NCI-H510A (cell line): ENCODE measurements at regions not wholly inside any gene's neighbourhood (a gene's known extent, or its start where the extent isn't known, plus 50 kb on each side); places are given as distances from the start of the nearest gene placed in this dataset.
"Not testable (repeated sequence)": the region's sequence is repeated elsewhere in the genome, so short reads cannot be mapped to it uniquely, and the experiment has no call there.

Experiments
- DNase-seq: peaks from one replicate; lab custom pipeline; 2025; lab: John Stamatoyannopoulos, UW

GRCh38 chr9:101977614-101978210, 239.3 kb upstream of the GRIN3A start:
- no peak for DNase-seq

GRCh38 chr9:101970609-101971008, 232.2 kb upstream of the GRIN3A start:
- no peak for DNase-seq

- DNase-seq = no peak
Observed at GRCh38 chr9:101968392-101968791, 229.9 kb upstream of the GRIN3A start.

GRCh38 chr9:101966691-101967090, 228.2 kb upstream of the GRIN3A start:
- no peak for DNase-seq

GRCh38 chr9:101957705-101958104, 219.3 kb upstream of the GRIN3A start:
- DNase-seq = no peak

GRCh38 chr9:101951598-101951997, 213.2 kb upstream of the GRIN3A start:
- no peak for DNase-seq

GRCh38 chr9:101931756-101932155, 193.3 kb upstream of the GRIN3A start:
- DNase-seq = no peak

- no peak for DNase-seq
Observed at GRCh38 chr9:101930783-101931182, 192.3 kb upstream of the GRIN3A start.

- DNase-seq = no peak
Observed at GRCh38 chr9:101925498-101925897, 187.1 kb upstream of the GRIN3A start.

GRCh38 chr9:101923451-101923850, 185.0 kb upstream of the GRIN3A start:
- no peak for DNase-seq

- not testable (repeated sequence) for DNase-seq
Observed at GRCh38 chr9:101916948-101917347, 178.5 kb upstream of the GRIN3A start.

GRCh38 chr9:101915482-101915881, 177.0 kb upstream of the GRIN3A start:
- DNase-seq = no peak

- DNase-seq = no peak
Observed at GRCh38 chr9:101912698-101913097, 174.3 kb upstream of the GRIN3A start.

- no peak for DNase-seq
Observed at GRCh38 chr9:101907466-101907865, 169.0 kb upstream of the GRIN3A start.

- DNase-seq = no peak
Observed at GRCh38 chr9:101904845-101905244, 166.4 kb upstream of the GRIN3A start.

- DNase-seq = no peak
Observed at GRCh38 chr9:101902051-101902450, 163.6 kb upstream of the GRIN3A start.

- no peak for DNase-seq
Observed at GRCh38 chr9:101897196-101897595, 158.7 kb upstream of the GRIN3A start.

- no peak for DNase-seq
Observed at GRCh38 chr9:101893661-101894646, 155.5 kb upstream of the GRIN3A start.

- no peak for DNase-seq
Observed at GRCh38 chr9:101881508-101881907, 143.1 kb upstream of the GRIN3A start.

- DNase-seq = no peak
Observed at GRCh38 chr9:101880846-101881245, 142.4 kb upstream of the GRIN3A start.

- DNase-seq = no peak
Observed at GRCh38 chr9:101878734-101879133, 140.3 kb upstream of the GRIN3A start.

GRCh38 chr9:101877439-101877838, 139.0 kb upstream of the GRIN3A start:
- no peak for DNase-seq

- DNase-seq = no peak
Observed at GRCh38 chr9:101861472-101861871, 123.0 kb upstream of the GRIN3A start.
